DND-41 (cell line): ENCODE measurements at regions not wholly inside any gene's neighbourhood (a gene's known extent, or its start where the extent isn't known, plus 50 kb on each side); places are given as distances from the start of the nearest gene placed in this dataset.

Experiments
- EZH2 ChIP-seq: IDR thresholded peaks from 3 replicates; pipeline ENCODE4 v1.6.1; 2012; ENCODE audit warnings: borderline replicate concordance, low read depth, mild to moderate bottlenecking, moderate library complexity, low read length, inconsistent platforms; ENCODE audit not compliant: severe bottlenecking
- TF ChIP-seq, protein P1 (sequence below): IDR thresholded peaks from 2 replicates; pipeline ENCODE4 v1.5.1; 2012; ENCODE audit warnings: borderline replicate concordance, low read length, moderate library complexity, mild to moderate bottlenecking; ENCODE audit not compliant: poor library complexity, severe bottlenecking; ENCODE audit errors: extremely low read depth

DNA sequence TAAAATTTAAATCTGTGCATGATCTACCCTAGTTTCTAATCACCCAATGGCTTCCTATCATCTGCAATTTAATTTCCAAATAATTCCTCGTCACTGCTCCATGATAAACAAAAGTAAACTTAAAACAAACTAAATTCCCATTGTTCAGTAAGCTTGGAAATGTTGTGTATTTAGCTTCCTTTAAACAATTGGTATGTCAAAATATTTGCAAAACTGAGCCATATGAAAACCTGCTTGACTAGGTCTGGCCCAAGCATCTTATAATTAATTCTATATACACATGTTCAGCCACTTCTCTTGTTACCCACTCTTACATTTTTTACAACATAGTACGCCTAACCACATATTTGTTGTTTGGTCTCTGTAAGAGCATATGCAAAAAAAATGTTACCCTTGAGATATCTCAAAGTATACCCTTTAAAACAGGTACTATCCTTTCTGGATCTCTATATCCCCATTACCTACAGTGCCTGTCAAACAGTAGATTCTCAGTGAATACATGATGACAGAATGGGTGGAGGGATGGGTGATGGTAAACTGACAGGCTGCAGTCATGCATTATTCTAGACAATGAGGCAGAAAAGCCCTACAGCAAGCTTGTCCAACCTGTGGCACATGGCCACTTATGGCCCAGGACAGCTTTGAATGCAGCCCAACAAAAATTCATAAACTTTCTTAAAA is 1277.9 kb upstream of the TENM4 start:
- TF ChIP-seq EZH2 = no peak
- TF ChIP-seq, protein P1, sequence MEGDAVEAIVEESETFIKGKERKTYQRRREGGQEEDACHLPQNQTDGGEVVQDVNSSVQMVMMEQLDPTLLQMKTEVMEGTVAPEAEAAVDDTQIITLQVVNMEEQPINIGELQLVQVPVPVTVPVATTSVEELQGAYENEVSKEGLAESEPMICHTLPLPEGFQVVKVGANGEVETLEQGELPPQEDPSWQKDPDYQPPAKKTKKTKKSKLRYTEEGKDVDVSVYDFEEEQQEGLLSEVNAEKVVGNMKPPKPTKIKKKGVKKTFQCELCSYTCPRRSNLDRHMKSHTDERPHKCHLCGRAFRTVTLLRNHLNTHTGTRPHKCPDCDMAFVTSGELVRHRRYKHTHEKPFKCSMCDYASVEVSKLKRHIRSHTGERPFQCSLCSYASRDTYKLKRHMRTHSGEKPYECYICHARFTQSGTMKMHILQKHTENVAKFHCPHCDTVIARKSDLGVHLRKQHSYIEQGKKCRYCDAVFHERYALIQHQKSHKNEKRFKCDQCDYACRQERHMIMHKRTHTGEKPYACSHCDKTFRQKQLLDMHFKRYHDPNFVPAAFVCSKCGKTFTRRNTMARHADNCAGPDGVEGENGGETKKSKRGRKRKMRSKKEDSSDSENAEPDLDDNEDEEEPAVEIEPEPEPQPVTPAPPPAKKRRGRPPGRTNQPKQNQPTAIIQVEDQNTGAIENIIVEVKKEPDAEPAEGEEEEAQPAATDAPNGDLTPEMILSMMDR = no peak
